IMR-90 (cell line): ENCODE measurements at regions not wholly inside any gene's neighbourhood (a gene's known extent, or its start where the extent isn't known, plus 50 kb on each side); places are given as distances from the start of the nearest gene placed in this dataset.

Experiments
- ATAC-seq: fragments of 200-7000 bp; cut with Tn5 transposase; 2 replicates; pipeline ENCODE4 v1.9.1; 2020; ENCODE audit warnings: low read depth, mild to moderate bottlenecking, moderate library complexity
- BruUV-seq: library from RNA; stranded (reverse); fragments of 400-500 nt; replicated peaks from 2 replicates; lab custom pipeline; 2021; lab: Mats Ljungman, UMichigan
- CTCF ChIA-PET: fragments of 300-600 bp; formaldehyde crosslinking; extraction: SDS; loops from one replicate; lab custom pipeline; 2021; ENCODE audit warnings: antibody characterized with exemption; lab: Yijun Ruan, JAX
- POLR2A ChIA-PET: fragments of 300-600 bp; sonication (Branson Sonifier 250); formaldehyde crosslinking; loops from one replicate; lab custom pipeline; 2022; ENCODE audit warnings: antibody characterized with exemption; ENCODE audit not compliant: unreplicated experiment; lab: Charles Lee
- DNase-seq: peaks from one replicate; pipeline ENCODE4 v3.0.0; 2013
- H2AFZ ChIP-seq: replicated peaks from 2 replicates; pipeline ENCODE3; 2013; ENCODE audit warnings: low read length, mild to moderate bottlenecking; ENCODE audit not compliant: poor library complexity
- H2AK5ac ChIP-seq: 2 replicates; pipeline ENCODE4 v1.6.1; 2013; ENCODE audit warnings: low read depth, low read length, inconsistent platforms
- H2AK9ac ChIP-seq: replicated peaks from 2 replicates; pipeline ENCODE3; 2013; ENCODE audit warnings: mild to moderate bottlenecking, low read depth, low read length, moderate library complexity; ENCODE audit not compliant: poor library complexity
- H2BK120ac ChIP-seq: 2 replicates; pipeline ENCODE4 v1.6.1; 2013; ENCODE audit warnings: low read depth, low read length, inconsistent platforms
- H2BK15ac ChIP-seq: 3 replicates; pipeline ENCODE4 v1.6.1; 2013; ENCODE audit warnings: low read depth, low read length, inconsistent platforms
- H2BK20ac ChIP-seq: 2 replicates; pipeline ENCODE4 v1.6.1; 2013; ENCODE audit warnings: low read depth, mild to moderate bottlenecking, inconsistent platforms, low read length, moderate library complexity
- H2BK5ac ChIP-seq: 2 replicates; pipeline ENCODE4 v1.6.1; 2013; ENCODE audit warnings: mild to moderate bottlenecking, low read depth, low read length, inconsistent platforms; ENCODE audit not compliant: poor library complexity, severe bottlenecking
- H3K14ac ChIP-seq: replicated peaks from 2 replicates; pipeline ENCODE4 v1.6.1; 2013; ENCODE audit warnings: low read depth, low read length, inconsistent platforms
- H3K18ac ChIP-seq: 2 replicates; pipeline ENCODE4 v1.6.1; 2013; ENCODE audit warnings: low read depth, low read length, control low read depth
- H3K23ac ChIP-seq: 2 replicates; pipeline ENCODE4 v1.6.1; 2013; ENCODE audit warnings: low read depth, low read length, inconsistent platforms
- H3K27ac ChIP-seq: 2 replicates; pipeline ENCODE4 v1.5.1; 2013; ENCODE audit warnings: mild to moderate bottlenecking, control low read depth, low read length; ENCODE audit not compliant: insufficient read depth
- H3K27me3 ChIP-seq: 2 replicates; pipeline ENCODE4 v1.6.1; 2013; ENCODE audit warnings: low read length; ENCODE audit not compliant: control insufficient read depth, insufficient read depth
- H3K36me3 ChIP-seq: 2 replicates; pipeline ENCODE4 v1.6.1; 2013; ENCODE audit warnings: low read length, mixed read lengths; ENCODE audit not compliant: control insufficient read depth, insufficient read depth
- H3K4ac ChIP-seq: 2 replicates; pipeline ENCODE4 v1.6.1; 2013; ENCODE audit warnings: low read depth, low read length, inconsistent platforms
- H3K4me1 ChIP-seq: 2 replicates; pipeline ENCODE4 v1.6.1; 2013; ENCODE audit warnings: low read length, mixed read lengths; ENCODE audit not compliant: control insufficient read depth, insufficient read depth
- H3K4me2 ChIP-seq: 2 replicates; pipeline ENCODE4 v1.6.1; 2013; ENCODE audit warnings: low read depth, mild to moderate bottlenecking, control low read depth, low read length, moderate library complexity
- H3K4me3 ChIP-seq: 2 replicates; pipeline ENCODE4 v1.5.1; 2013; ENCODE audit warnings: low read depth, mild to moderate bottlenecking, control low read depth, low read length, moderate library complexity; ENCODE audit not compliant: insufficient read depth
- H3K56ac ChIP-seq: 2 replicates; pipeline ENCODE4 v1.6.1; 2013; ENCODE audit warnings: low read length, inconsistent platforms; ENCODE audit not compliant: insufficient read depth; ENCODE audit errors: extremely low read depth
- H3K79me1 ChIP-seq, 2 experiments: 2 replicates each; pipeline ENCODE4 v1.6.1; 2013; ENCODE audit warnings: low read length in 2 of 2, inconsistent platforms in 1 of 2, low read depth in 1 of 2
- H3K9ac ChIP-seq: 2 replicates; pipeline ENCODE4 v1.6.1; 2013; ENCODE audit warnings: low read depth, low read length, control low read depth
- H3K9me1 ChIP-seq: 2 replicates; pipeline ENCODE4 v1.6.1; 2013; ENCODE audit warnings: low read length, inconsistent platforms; ENCODE audit not compliant: insufficient read depth
- H3K9me3 ChIP-seq: 2 replicates; pipeline ENCODE4 v1.6.1; 2013; ENCODE audit warnings: low read length; ENCODE audit not compliant: control insufficient read depth, insufficient read depth
- H4K20me1 ChIP-seq: 2 replicates; pipeline ENCODE4 v1.6.1; 2013; ENCODE audit warnings: low read length, inconsistent platforms; ENCODE audit not compliant: insufficient read depth
- H4K5ac ChIP-seq: 2 replicates; pipeline ENCODE4 v1.6.1; 2013; ENCODE audit warnings: mild to moderate bottlenecking, low read depth, low read length, control low read depth
- H4K8ac ChIP-seq, 2 experiments: 2 replicates each; pipeline ENCODE4 v1.6.1; 2013; ENCODE audit warnings: low read depth in 2 of 2, low read length in 2 of 2, control low read depth in 1 of 2, inconsistent platforms in 1 of 2
- H4K91ac ChIP-seq: 2 replicates; pipeline ENCODE4 v1.6.1; 2013; ENCODE audit warnings: low read depth, low read length, inconsistent platforms; ENCODE audit not compliant: insufficient read depth
- FOS ChIP-seq: fragments of 150-350 bp; IDR thresholded peaks from 2 replicates; pipeline ENCODE4 v1.6.1; 2016; ENCODE audit warnings: low read depth, low read length
- MAFK ChIP-seq: IDR thresholded peaks from 2 replicates; pipeline ENCODE4 v1.6.1; 2012; ENCODE audit warnings: low read depth, low read length, improper control_type of control experiment
- NFE2L2 ChIP-seq: fragments of 150-350 bp; IDR thresholded peaks from 2 replicates; pipeline ENCODE4 v1.6.1; 2016; ENCODE audit warnings: low read depth, mild to moderate bottlenecking, low read length
- POLR2A ChIP-seq: IDR thresholded peaks from 2 replicates; pipeline ENCODE4 v1.6.1; 2012; ENCODE audit warnings: mild to moderate bottlenecking, low read depth, low read length
- RAD21 ChIP-seq: IDR thresholded peaks from 2 replicates; pipeline ENCODE4 v1.6.1; 2012; ENCODE audit warnings: low read length, improper control_type of control experiment
- RFX5 ChIP-seq: IDR thresholded peaks from 2 replicates; pipeline ENCODE4 v1.8.0; 2012; ENCODE audit warnings: low read depth, mild to moderate bottlenecking, low read length, moderate library complexity
- WGBS, 2 experiments: methylation state at CpG; one replicate each; pipeline versions ENCODE4 v1.1.5 to v1.1.7; 2013; ENCODE audit warnings: missing lambda C conversion rate in 2 of 2; ENCODE audit not compliant: insufficient read length in 1 of 2; ENCODE audit errors: extremely low coverage in 2 of 2; 5-methylcytosine and 5-hydroxymethylcytosine counted together
- dilution Hi-C: fragments of 300-500 bp; cut with HindIII; formaldehyde crosslinking; loops from one replicate; pipeline ENCODE4 v1.14.3; 2018; ENCODE audit warnings: low sequenced_read_pairs; ENCODE audit not compliant: unreplicated experiment
- in situ Hi-C: fragments of 300-500 bp; cut with MboI; formaldehyde crosslinking; loops from 3 replicates; pipeline ENCODE4 v1.14.3; 2019; ENCODE audit warnings: low sequenced_read_pairs, inconsistent platforms, mixed read lengths
- intact Hi-C: fragments of 100-400 bp; cut with micrococcal nuclease; formaldehyde crosslinking; loops from 2 replicates; pipeline ENCODE4 v1.10.0; 2022

- no peak overlapping the region for H3K18ac ChIP-seq
- intact Hi-C loops (loop anchor here (5.0 kb wide), 1 partner anchor 42 kb away; no protein-coding TSS in a partner anchor), dilution Hi-C loops (no loop called here), in situ Hi-C loops (no loop called here)
- no peak overlapping the region for H2BK15ac ChIP-seq
- no peak overlapping the region for H3K56ac ChIP-seq
- no peak overlapping the region for H4K91ac ChIP-seq
- no peak for TF ChIP-seq RAD21
- no peak for TF ChIP-seq NFE2L2
- no peak for TF ChIP-seq POLR2A
- no peak for TF ChIP-seq FOS
- no peak for TF ChIP-seq RFX5
- TF ChIP-seq MAFK: no peak
- DNase-seq (no peak), ATAC-seq (no peak)
- H3K4me2 ChIP-seq: no peak overlapping the region
- ChIA-PET POLR2A (no interaction called here), CTCF (no interaction called here)
- no peak overlapping the region for H3K4ac ChIP-seq
- H3K36me3 ChIP-seq: no peaks in the 10 kb centered on the region
- H2AK9ac ChIP-seq: no peak overlapping the region
- no peak overlapping the region for H2BK5ac ChIP-seq
- H3K4me1 ChIP-seq: peaks cover 2% of the 10 kb centered on the region
- H3K79me1 ChIP-seq: no peaks in the 10 kb centered on the region
- no peak overlapping the region for H4K5ac ChIP-seq
- H2AK5ac ChIP-seq: no peak overlapping the region
- H3K4me3 ChIP-seq: no peak overlapping the region
- WGBS, 2 experiments: no CpG with 5 or more reads among the region's 1 CpG
- no peak overlapping the region for H3K9ac ChIP-seq
- BruUV-seq: no TSS peak
- no peaks in the 10 kb centered on the region for H3K27me3 ChIP-seq
- H3K23ac ChIP-seq: no peak overlapping the region
- H2AFZ ChIP-seq: no peak overlapping the region
- no peak overlapping the region for H3K27ac ChIP-seq
- no peaks in the 10 kb centered on the region for H4K20me1 ChIP-seq
- H4K8ac ChIP-seq: no peak overlapping the region
- H3K9me3 ChIP-seq: no peaks in the 10 kb centered on the region
- H3K9me1 ChIP-seq: peaks cover 2% of the 10 kb centered on the region; the same call in 1 of the 2 replicates
- no peak overlapping the region for H2BK20ac ChIP-seq
- no peak overlapping the region for H3K14ac ChIP-seq
- H2BK120ac ChIP-seq: no peak overlapping the region
Measured at GRCh38 chr7:16935341-16935735, 53.6 kb upstream of the AGR3 start.
